SU-DHL-6 (cell line): ENCODE measurements at regions not wholly inside any gene's neighbourhood (a gene's known extent, or its start where the extent isn't known, plus 50 kb on each side); places are given as distances from the start of the nearest gene placed in this dataset.

Experiments used
- CTCF ChIP-seq: fragments of 200-600 bp; sonication (generic); IDR thresholded peaks from one replicate; pipeline ENCODE4 v1.5.1; 2017; ENCODE audit warnings: antibody characterized with exemption, mild to moderate bottlenecking, low read length, moderate library complexity; ENCODE audit not compliant: insufficient read depth, poor library complexity, severe bottlenecking
- EZH2phosphoT487 ChIP-seq: fragments of 200-600 bp; sonication (generic), shearing (Covaris generic); conservative IDR thresholded peaks from 2 replicates; pipeline ENCODE4 v1.6.1; 2018; ENCODE audit warnings: mild to moderate bottlenecking, antibody characterized with exemption, low read length, moderate library complexity, mixed read lengths

DNA sequence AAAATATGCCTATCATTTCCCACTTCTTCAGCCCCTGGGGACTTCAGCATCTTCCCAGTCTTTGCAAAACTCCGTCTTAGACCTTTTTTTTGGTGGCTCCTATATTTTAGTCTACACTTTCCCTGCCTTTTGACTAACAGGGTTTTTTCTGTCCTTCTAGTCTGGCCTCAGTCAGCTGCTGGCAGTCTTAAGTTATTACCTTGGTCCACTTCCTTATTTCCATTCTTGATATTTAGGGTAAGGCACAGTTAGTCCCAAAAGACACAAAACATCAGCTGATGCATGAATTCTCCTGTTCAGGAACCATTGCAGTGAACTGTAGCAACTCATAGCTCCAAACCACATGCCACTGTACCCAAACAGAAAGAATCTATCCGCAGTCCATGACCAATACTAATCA lies 234.6 kb upstream of the RFC3 start:
- TF ChIP-seq CTCF (no peak), EZH2phosphoT487 (no peak)
